Testis (tissue), 2 donors: ENCODE measurements at regions not wholly inside any gene's neighbourhood (a gene's known extent, or its start where the extent isn't known, plus 50 kb on each side); places are given as distances from the start of the nearest gene placed in this dataset.

Source experiments
- DNase-seq: peaks from one replicate; pipeline ENCODE4 v3.0.0-alpha.2; 2019
- H3K27ac ChIP-seq, 2 donors: fragments of 200-600 bp; sonication (generic); one replicate each; pipeline ENCODE4 v1.5.1; 2019
- H3K27me3 ChIP-seq: fragments of 200-600 bp; sonication (generic); one replicate; pipeline ENCODE4 v1.5.1; 2019
- H3K36me3 ChIP-seq: fragments of 200-600 bp; sonication (generic); one replicate; pipeline ENCODE4 v1.5.1; 2017; ENCODE audit warnings: low read depth; ENCODE audit errors: missing control alignments
- H3K4me1 ChIP-seq: fragments of 200-600 bp; sonication (generic); one replicate; pipeline ENCODE4 v1.5.1; 2019
- H3K4me3 ChIP-seq, 2 donors: fragments of 200-600 bp; sonication (generic); one replicate each; pipeline ENCODE4 v1.5.1; 2017 to 2019
- H3K9me3 ChIP-seq: fragments of 200-600 bp; sonication (generic); one replicate; pipeline ENCODE4 v1.5.1; 2017
- POLR2A ChIP-seq: fragments of 450-650 bp; IDR thresholded peaks from one replicate; pipeline ENCODE4 v1.6.1; 2017; ENCODE audit warnings: antibody characterized with exemption, mild to moderate bottlenecking, moderate library complexity
- WGBS, 2 donors: methylation state at CpG; one replicate each; pipeline ENCODE4 v1.1.5; 2018; 5-methylcytosine and 5-hydroxymethylcytosine counted together
- intact Hi-C: fragments of 100-400 bp; cut with DNase I; formaldehyde crosslinking; loops from one replicate; pipeline ENCODE4 v1.15.1; 2023; ENCODE audit warnings: low total_unique reads
- TF ChIP-seq, protein P1 (sequence below), 3 experiments: fragments of 450-650 bp in 2 of 3; fragments of 200-600 bp in 1 of 3; sonication (generic) in 1 of 3; IDR thresholded peaks; one replicate each; pipeline ENCODE4 v1.5.1; 2016 to 2019; ENCODE audit warnings: antibody characterized with exemption in 3 of 3, mild to moderate bottlenecking in 2 of 3, moderate library complexity in 1 of 3

DNA sequence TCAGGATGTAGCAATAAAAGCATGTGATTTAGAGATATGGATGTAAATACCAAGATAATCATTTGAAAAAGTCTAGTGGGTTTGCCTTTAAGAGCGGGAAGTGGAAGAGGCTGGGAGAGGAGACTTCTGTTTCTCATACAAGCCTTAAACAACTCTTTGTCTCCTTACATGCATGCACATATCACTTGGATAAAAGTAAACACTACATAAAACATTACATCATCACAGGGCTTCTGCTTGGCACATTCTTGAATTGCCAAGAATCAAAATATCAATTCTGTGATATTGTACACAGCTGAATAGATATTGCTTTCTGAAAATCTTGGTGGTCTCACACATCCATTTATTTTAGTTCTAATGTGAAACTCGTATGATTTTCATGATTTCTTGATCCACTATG lies 57.6 kb downstream of the FOXD1 start:
- TF ChIP-seq POLR2A, result no peak
- TF ChIP-seq, protein P1, sequence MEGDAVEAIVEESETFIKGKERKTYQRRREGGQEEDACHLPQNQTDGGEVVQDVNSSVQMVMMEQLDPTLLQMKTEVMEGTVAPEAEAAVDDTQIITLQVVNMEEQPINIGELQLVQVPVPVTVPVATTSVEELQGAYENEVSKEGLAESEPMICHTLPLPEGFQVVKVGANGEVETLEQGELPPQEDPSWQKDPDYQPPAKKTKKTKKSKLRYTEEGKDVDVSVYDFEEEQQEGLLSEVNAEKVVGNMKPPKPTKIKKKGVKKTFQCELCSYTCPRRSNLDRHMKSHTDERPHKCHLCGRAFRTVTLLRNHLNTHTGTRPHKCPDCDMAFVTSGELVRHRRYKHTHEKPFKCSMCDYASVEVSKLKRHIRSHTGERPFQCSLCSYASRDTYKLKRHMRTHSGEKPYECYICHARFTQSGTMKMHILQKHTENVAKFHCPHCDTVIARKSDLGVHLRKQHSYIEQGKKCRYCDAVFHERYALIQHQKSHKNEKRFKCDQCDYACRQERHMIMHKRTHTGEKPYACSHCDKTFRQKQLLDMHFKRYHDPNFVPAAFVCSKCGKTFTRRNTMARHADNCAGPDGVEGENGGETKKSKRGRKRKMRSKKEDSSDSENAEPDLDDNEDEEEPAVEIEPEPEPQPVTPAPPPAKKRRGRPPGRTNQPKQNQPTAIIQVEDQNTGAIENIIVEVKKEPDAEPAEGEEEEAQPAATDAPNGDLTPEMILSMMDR (IDR thresholded peaks at IDR 0.05), result no peak
- no peak for DNase-seq
- Histone ChIP-seq H3K4me3 (no peak overlapping the region), H3K27ac (no peak overlapping the region), H3K9me3 (no peaks in the 10 kb centered on the region), H3K36me3 (no peaks in the 10 kb centered on the region), H3K27me3 (no peaks in the 10 kb centered on the region), H3K4me1 (peaks cover 6% of the 10 kb centered on the region)
- 82% methylated on average over 2 of the region's 2 CpGs for WGBS, 2 donors
- intact Hi-C loops, result no loop called here

DNA sequence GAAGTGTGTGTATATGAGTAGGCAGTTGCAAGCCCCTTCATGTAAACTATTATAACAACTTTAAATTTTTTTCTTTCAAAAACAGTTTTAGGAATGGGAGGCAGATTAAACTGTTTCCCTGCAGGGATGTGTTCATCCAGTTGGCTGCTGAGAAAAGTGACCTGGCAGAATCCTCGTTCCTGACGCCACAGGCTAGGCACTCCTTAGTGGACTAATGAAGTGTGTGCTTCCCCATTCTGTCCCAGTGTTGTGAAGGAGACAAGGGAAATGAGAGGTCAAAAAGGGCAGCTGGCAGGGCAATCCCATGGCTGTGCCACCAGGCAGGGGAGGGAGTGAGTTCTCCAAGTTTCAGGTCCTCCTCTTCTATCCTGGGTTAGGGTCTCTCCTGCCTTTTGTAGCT lies 59.8 kb downstream of the FOXD1 start:
- WGBS, 2 donors, result 74 to 87% methylated on average over 2 of the region's 2 CpGs
- TF ChIP-seq, protein P1 (IDR thresholded peaks at IDR 0.05), result no peak
- no peak for TF ChIP-seq POLR2A
- intact Hi-C loops, result no loop called here

DNA sequence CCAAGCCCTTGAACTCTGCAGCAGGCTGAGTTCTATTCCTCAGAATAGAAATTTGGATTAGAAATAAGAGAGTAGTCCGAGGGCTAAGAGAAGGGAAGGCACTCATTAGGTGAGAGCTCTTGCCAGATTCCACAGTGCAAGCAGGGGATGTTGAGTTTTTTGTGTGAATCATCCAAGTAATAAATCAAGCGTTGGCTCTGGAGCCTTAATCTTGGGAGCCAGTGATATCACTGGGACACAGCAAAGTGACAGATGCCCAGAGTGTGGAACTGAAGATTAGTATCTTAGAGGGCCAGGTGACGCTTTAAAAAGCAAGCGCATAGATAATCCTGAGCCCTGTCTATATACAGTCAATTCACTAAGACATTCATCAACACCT lies 60.3 kb downstream of the FOXD1 start:
- Histone ChIP-seq H3K36me3 (no peaks in the 10 kb centered on the region), H3K9me3 (no peaks in the 10 kb centered on the region), H3K27me3 (no peaks in the 10 kb centered on the region), H3K27ac (no peak overlapping the region), H3K4me3 (no peak overlapping the region), H3K4me1 (no peaks in the 10 kb centered on the region)
- WGBS, 2 donors, result 71 to 82% methylated on average over 4 of the region's 4 CpGs
- DNase-seq, result no peak
- intact Hi-C loops, result no loop called here
- no peak for TF ChIP-seq POLR2A
- TF ChIP-seq, protein P1 (IDR thresholded peaks at IDR 0.05), result no peak

More for the DNA sequence above, 59.8 kb downstream of the FOXD1 start:
- Histone ChIP-seq H3K4me1 (no peaks in the 10 kb centered on the region), H3K4me3 (no peak overlapping the region), H3K27ac (no peak overlapping the region), H3K36me3 (no peaks in the 10 kb centered on the region), H3K27me3 (no peaks in the 10 kb centered on the region), H3K9me3 (no peaks in the 10 kb centered on the region)
- no peak for DNase-seq

DNA sequence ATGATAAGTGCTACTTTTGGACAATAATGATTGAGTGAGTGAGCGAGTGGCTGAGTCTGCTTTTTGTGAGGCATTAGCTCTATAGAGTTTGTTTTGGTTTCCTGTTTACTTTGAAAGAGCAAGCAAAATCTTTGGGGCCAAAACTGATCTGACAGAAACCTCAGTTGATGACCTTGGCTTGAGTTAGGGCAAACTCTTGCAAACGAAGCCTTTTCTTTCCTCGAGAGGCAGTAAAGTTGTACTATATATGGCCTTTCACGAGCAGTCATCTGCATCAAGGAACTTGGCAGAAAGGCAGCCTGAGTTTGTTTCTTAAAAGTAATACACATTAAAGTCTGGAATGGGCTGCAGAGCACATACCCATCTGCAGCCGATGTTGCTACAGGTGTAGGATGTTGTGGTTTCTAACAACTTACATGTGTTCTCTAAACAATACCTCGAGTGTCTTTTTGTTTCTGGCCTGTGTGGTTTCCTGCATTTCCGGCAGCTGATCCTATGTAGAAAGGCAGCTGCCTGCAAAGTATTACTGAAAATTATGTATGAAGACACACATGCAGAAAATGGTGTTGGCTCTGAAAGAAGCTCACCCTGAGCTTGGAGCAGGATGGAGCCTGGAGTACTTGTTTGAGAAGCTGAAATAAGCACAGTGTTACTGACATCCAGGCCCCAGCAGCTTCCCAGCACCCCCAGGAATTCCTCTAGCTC lies 60.8 kb downstream of the FOXD1 start:
- TF ChIP-seq, protein P1 (IDR thresholded peaks at IDR 0.05), result no peak
- no peak for TF ChIP-seq POLR2A
- Histone ChIP-seq H3K27me3 (no peaks in the 10 kb centered on the region), H3K4me1 (no peaks in the 10 kb centered on the region), H3K36me3 (no peaks in the 10 kb centered on the region), H3K9me3 (no peaks in the 10 kb centered on the region), H3K4me3 (no peak overlapping the region), H3K27ac (no peak overlapping the region)
- intact Hi-C loops, result no loop called here
- DNase-seq, result no peak
- 45 to 61% methylated on average over 7 of the region's 7 CpGs for whole genome bisulfite sequencing, 2 donors

DNA sequence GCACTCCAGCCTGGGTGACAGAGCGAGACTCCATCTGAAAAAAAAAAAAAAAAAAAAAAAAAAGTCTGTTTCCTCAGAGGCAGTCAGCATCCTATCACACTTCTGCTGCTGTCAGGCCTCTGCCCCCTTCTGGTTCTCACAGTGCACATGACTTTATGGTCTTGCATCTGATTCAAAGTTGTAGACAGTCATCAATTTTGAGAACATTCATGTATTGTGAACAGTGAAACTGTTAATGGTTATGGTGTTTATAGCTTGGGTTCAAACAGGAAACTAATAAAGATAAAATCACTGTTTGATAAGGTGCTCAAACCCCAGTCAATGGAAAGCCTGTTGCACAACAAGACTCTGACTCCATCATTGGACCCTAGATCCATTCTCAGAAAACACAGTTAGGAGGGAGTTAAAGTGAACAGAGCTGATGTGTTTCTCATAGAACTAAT lies 61.4 kb downstream of the FOXD1 start:
- intact Hi-C loops, result no loop called here
- Histone ChIP-seq H3K36me3 (no peaks in the 10 kb centered on the region), H3K27me3 (no peaks in the 10 kb centered on the region), H3K4me1 (peaks cover 1% of the 10 kb centered on the region), H3K27ac (no peak overlapping the region), H3K4me3 (no peak overlapping the region), H3K9me3 (no peaks in the 10 kb centered on the region)
- TF ChIP-seq, protein P1 (IDR thresholded peaks at IDR 0.05), result no peak
- no peak for TF ChIP-seq POLR2A
- no peak for DNase-seq
- 92 to 100% methylated on average over 1 of the region's 1 CpG for WGBS, 2 donors
